HG03520 (cell line): ENCODE measurements at regions not wholly inside any gene's neighbourhood (a gene's known extent, or its start where the extent isn't known, plus 50 kb on each side); places are given as distances from the start of the nearest gene placed in this dataset.
"Not testable (repeated sequence)": the region's sequence is repeated elsewhere in the genome, so short reads cannot be mapped to it uniquely, and the experiment has no call there.

Experiments
- ATAC-seq: cut with Tn5 transposase; IDR thresholded peaks from one replicate; pipeline ENCODE4 v1.9.1; 2021; ENCODE audit warnings: mild to moderate bottlenecking, moderate library complexity; ENCODE audit not compliant: unreplicated experiment

DNA sequence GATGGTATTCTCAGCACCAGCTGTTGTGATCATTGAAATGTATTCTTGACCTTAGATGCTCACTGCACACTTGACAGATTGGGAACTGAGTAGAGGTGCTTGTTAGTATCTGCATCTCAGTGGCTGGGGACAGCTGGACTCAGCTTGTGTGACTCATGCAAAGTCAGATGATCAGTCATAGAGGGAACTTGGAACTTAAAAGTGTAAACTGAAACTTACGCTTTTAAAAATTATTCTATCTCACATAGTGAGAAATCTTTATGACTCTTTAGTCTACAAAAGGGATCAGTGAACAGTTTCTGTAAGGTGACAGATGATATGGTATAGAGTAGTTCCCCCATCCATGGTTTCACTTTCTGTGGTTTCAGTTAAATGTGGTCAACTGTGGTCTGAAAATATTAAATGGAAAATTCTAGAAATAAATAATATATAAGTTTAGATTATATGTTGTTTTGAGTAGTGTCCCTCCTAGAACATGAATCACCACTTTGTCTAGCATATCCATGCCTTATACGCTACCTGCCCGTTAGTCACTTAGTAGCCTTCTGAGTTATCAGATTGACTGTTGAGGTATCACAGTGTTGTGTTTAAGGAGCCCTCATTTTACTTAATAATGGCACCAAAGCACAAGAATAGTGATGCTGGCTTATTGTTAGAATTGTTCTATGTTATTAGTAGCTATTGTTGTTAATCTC is 135.6 kb upstream of the ZNF658 start:
- ATAC-seq = peak; percentile 99

DNA sequence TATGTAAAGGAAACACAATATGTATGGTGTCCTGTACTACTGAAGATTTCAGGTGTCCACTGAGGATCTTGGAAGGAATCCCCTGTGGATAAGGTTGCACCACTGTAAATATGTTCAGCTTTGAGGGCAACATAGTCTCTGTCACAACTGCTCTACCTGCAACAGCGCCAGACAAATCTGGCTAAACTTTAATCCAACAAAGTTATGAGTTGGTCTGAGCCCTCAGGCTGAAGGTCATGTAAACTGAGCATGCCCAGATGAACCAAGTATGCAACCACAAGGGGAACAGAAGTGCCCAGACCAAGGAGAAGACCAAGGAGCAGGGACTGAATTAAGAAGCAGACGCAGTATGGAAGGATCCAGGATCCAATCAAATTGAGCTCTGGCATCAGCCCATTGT is 135.0 kb upstream of the ZNF658 start:
- not testable (repeated sequence) for ATAC-seq

DNA sequence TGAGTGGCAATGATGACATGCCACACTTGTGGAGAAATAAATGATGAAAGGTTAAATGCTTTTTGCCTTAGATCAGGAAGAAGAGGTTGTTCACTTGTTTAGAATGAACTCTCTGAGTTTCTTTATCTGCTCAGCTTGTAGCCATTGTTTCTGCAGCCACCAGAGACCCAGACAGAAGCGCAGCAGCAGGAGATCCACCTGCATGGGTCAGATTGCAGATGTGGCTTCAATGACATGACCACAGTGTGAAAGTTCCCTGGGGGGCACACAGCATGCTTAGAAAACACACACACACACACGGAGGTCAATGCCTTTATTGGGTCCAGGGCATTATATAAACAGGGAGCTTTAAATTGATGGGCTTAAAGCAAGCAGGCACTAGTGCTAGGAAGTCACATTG is 129.0 kb upstream of the ZNF658 start:
- ATAC-seq = not testable (repeated sequence)

DNA sequence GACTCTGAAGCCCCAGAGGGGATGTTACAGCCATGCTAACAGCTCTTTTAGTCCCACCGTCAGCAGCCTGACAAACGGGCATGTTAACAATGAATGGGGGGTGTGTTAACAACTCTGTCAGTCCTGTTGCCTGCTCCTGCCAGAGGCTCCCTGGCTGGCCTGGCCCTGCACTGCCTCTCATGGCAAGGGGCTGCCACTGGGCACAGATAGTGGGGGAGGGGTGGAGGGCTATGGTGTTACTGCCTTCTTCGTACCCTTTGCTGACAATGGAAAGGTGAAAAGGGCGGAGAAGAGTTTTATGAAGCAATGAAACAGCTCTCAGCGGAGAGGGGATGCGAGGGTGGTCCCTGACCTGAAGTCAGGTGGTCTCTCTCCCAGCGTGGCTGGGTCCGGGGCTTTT is 125.9 kb upstream of the ZNF658 start:
- not testable (repeated sequence) for ATAC-seq

DNA sequence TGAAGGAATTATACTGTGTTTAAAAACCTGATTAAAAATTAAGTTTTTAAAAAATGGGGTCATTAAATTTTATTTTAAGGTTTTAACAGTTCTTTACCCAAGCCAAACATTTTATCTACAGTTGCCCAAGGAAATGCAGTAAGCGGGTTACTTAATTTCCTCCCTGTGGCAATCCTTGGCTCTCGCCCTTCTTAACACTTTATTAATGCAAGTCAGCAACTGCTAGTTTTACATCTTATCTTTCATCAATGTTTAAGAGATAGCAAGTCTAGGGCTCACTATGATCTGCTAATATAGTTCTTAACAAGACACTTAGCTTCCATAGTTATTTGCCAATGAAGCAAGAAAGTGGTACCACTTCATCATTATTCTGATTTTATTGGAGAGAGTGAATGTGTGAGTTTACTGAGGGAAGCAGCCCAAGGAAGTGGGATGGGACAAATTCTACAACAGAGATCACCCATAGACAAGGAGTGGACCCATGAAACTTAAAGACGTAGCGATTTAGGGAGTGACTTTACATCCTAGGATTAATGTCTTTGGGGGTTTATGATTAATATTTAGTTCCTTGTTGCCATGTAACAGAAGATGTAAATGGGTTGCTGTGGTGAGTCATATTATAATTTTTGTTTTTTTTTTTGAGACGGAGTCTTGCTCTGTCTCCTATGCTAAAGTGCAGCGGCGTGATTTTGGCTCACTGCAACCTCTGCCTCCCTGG is 120.4 kb upstream of the ZNF658 start:
- not testable (repeated sequence) for ATAC-seq

DNA sequence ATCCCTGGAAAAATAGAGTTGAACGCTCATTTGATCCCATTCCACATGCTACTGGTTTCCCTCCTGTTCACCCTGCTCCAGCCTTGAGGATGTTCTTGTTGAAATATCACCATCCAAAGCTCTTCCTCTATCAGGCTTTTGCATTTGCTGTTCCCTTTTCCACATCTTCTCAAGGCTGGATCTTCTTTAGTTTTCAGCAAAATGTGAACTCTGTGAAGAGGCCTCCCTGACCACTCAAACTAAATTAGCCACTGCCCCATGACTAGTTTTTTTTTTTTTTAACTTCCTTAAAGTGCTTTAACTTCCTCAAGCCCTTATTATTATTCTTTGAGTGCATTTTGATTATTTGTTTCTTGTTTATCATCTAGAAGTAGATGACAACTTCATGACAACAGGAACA is 119.3 kb upstream of the ZNF658 start:
- ATAC-seq = not testable (repeated sequence)

DNA sequence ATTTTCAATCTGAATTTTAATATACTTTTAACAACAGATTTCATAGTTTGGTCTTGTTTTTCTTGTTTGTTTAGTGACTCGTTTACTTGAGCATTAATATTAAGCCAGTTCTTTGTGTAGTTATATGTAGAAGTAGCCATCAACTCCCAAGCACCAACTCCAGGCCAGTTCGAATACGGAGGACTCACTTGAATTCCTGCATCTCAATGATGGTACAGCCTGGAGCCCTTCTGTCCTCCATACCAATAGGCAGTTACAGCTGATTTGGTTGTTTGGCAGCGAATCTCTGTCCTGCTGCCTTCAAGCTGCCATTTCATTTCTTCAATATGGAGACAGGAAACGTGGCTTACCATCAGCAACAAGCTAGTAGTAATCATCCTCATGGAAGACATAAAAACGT is 118.5 kb upstream of the ZNF658 start:
- not testable (repeated sequence) for ATAC-seq

DNA sequence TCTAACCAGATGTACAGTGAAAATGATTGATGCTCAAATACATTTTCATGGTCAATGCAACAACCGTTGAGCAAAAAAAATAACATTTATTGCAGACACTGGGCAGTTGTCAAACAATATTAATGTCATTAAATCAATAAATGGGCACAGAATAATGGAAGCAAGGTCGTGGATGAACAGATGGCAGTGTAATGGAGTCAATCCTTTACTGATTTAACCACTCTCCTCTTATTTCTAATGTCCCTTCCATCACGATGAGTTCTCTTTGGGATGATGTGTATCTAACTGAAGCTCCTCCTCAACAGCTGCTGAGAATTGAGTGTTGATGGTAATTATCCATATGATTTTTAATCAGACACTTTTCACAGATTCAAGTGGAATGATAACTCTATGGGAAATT is 114.9 kb upstream of the ZNF658 start:
- ATAC-seq = not testable (repeated sequence)

DNA sequence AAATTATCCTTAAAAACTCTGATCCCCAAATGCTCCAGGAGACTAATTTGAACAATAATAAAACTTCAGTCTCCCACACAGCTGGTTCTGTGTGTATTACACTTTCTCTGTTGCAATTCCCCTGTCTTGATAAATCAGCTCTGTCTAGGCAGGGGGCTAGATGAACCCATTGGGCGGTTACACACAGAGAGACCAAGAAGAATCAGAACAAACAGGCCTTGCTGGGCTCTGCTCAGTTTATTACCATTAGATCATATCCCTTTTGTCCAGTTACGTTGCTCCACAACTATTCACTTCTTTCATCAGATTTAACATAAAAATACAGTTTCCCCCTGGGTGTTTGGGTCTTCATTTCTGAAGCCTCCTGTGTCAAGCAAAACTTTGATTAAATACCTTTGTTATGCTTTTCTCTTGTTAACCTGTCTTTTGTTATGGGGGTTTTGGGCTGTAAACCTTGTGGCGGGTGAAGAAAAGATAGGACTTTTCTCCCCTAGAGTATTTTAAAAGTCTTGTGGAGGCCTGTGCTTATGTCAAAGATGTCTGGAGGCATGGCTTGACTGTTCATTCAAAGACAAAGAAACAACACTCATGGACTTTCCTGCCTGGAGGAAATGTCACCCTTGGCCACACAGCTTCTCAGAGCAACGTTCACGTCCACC is 109.3 kb upstream of the ZNF658 start:
- ATAC-seq = not testable (repeated sequence)

DNA sequence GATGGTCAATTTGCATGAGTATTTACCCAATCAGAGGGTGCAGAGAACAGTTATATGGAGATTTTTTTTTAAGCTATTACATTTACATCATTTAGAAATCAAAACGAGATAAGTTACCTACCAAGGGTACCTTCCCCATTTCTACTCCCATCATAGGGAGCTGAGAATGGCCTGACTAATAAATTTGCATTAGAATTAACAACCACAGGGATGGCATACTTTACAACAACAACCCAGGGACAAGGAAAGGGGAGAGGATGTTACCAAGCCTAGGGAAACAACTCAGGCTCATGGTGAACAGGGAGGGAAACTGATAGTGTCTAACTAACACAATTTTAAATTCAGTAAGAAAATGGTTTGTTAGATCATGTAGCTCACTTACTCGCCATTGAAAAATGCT is 105.8 kb upstream of the ZNF658 start:
- not testable (repeated sequence) for ATAC-seq

DNA sequence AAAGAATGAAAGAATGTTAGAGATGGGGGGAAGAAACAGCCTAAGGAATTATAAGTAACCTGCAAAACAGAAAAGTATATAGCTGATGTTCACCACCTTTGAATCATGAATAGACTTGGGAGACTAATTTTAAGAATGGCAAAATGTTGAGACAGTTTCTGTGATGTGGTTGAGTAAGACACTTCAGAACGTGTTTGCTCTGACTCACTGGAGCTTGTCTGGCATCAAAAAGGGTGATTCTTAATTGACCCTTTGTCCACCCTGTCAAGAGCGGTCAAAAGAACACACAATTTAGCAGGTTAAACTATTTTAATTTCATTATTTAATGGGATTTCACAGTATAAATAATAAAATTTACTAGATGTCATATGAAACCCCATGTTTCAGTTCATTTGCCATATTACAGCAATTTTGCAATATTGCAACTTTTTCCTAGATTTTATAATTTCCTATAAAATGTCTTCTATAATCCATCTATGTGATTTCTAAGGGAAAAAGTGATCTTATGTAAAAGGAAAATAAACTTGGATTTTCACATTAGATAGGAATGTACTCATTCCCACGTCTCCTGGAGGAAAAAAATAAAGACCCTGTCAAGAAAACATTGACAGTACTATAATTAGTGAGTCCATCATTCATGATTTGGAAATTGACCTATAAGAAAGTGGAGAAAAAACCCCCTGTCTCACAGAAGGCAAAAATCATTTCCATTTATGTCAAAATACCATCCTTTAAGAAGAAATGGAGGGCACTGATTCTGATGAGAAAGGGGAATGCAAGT is 104.6 kb upstream of the ZNF658 start:
- ATAC-seq = not testable (repeated sequence)

DNA sequence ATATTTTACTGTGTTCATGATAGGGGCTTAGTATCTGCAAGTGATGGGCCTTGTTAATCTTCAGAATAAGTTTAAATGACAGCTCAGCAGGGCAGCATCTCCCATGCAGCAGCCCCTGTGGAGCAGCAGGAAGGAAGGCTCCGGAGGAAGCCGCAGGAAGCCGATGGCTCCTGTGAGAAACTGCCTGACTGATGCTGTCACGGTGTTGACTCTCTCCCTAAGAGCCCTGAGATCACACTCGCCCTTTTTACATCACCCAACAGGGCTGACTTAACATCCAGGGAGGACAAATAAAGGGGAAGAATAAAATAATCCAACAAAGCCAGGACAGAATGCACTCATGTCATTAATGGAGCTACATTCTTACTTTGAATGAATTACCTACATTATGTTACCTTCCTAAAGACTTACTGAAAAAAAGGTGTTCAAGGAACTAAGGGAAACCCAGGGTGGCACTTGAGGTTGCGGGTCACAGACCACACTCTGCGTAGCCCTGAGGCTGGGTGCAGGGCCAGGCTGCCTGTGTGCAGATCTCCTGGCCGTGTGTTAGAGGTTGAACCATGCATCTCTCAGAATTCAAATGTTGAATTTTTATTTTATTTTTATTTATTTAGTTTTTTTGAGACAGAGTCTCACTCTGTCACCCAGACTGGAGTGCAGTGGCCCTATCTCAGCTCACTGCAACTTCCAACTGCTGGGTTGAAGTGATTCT is 102.5 kb upstream of the ZNF658 start:
- not testable (repeated sequence) for ATAC-seq

DNA sequence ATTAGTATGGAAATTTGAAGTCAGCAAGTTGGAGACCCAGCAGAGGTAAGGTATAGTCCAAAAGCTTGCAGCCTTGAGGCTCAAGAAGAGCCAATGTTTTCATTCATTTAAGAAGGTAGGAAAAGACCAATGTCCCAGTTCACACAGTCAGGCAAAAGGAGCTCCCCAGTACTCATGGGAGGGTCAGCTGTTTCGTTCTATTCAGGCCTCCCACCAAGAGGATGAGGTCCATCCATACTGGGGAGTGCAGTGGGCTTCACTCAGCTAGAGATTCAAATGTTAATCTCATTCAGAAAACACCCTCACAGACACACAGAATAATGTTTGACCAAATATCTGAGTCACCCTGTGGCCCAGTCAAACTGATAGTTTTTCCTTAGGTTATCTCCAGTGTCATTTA is 96.9 kb upstream of the ZNF658 start:
- not testable (repeated sequence) for ATAC-seq

DNA sequence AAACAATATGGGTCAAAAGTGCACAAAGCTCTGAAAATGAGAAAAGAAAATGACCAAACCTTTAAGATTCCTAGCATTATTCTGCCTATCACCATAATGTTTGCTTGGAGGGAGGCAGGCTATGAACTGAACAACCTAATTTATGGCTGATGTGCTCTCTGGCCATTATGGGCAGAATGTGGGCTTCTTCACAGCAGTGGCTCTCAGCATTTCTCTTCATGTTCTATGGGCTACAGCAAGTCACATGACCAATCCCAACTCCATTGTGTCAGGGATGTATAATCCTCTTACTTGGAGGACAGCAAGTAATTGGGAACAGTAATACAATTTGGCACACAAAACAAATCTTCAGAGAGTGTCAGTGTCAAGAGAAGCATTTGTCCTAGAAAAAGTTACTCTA is 90.3 kb upstream of the ZNF658 start:
- not testable (repeated sequence) for ATAC-seq

DNA sequence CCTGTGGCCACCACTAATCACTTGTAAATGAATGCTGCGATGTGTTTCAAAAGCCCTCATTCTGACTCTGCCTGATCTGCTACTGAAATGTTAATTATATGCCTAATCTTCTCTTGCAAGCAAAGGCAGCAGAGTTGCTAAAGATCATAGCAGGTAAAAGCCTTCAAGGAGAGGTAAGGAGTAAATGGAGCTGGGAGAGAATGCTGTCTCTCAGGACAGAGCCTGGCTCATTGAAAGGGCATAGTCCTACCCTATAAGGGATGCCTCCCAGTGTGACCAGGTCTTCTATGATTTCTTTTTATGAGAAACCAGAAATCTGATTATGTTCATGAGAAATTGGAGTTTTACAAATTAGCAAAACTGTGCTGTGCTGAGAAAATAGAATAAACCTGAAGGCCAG is 88.2 kb upstream of the ZNF658 start:
- ATAC-seq = not testable (repeated sequence)

DNA sequence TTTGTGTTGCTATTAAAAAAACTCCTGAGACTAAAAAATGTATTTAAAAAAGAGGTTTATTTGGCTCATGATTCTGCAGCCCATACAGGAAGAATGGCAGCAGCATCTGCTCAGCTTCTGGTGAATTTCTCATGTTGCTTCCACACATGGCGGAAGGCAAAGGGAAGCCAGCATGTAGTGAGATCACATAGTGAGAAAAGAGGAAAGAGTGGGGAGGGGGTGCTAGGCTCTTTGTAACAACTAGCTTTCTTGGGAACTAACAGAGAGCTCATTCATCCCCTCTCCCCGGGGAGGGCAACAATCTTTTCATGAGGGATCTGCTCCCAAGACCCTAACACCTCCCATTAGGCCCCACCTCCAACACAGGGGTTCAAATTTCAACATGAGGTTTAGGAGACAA is 87.6 kb upstream of the ZNF658 start:
- not testable (repeated sequence) for ATAC-seq

DNA sequence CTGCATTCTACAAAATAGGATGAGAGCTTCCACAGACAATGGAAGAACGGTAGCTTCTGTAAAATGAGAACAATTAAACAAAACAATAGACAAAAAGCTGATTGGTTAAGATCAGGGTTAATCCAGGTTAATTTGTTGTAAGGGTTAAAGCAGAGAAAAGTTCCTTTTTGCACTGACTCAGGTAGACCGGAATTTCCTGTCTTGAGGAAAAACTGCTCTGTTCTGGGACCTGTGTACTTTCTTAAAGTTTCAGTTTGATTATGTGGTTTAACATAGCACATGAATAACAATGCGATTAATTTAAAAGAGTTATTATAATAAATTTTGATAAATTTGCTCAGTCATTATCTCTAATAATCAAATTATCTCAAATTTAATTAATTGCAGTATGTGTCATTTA is 86.5 kb upstream of the ZNF658 start:
- ATAC-seq = not testable (repeated sequence)

DNA sequence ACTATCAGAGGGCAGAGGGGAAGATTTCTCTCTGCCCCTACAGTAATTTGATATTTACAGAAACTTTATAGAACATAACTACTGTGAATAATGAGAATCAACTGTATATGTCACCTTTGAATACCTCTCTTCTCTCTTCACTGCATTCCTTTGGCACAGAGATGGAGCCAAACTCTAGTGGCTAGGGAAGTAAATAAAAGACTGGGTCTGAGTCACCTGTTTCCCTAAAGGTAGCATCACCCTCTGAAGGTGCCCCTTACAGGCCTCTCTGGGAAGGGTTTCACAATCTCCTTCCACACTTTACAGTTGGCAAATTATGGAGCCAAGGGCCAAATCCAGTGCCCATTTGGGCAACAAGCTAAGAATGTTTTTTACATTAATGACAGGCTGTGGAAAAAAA is 81.0 kb upstream of the ZNF658 start:
- ATAC-seq = not testable (repeated sequence)

DNA sequence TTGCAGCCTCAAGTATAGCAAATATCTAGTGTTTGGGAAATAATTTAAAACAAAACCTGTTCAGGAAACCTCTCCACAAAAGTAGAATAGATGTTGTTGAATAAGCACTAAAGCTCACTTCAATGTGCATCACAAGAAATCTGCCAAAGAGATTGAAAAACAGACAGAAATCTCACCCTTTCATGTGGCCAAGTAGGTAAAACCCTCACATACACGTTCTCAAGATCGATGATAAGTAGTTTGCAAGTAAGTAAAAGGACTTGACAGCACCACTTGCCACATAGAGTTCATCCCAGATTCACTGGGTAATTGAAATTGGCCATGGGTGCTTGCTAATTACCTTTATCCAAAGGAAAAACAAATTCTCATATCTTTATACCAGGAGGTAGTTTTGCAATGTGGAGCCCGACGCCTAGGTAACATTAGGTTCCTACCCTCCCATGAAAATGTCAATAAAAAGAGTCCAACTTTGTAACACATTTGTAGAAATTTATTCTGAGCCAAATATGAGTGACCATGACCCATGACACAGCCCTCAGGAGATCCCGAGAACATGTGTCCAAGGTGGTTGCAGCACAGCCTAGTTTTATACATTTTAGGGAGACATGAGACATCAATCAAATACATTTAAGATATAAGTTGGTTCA is 80.4 kb upstream of the ZNF658 start:
- ATAC-seq = not testable (repeated sequence)

DNA sequence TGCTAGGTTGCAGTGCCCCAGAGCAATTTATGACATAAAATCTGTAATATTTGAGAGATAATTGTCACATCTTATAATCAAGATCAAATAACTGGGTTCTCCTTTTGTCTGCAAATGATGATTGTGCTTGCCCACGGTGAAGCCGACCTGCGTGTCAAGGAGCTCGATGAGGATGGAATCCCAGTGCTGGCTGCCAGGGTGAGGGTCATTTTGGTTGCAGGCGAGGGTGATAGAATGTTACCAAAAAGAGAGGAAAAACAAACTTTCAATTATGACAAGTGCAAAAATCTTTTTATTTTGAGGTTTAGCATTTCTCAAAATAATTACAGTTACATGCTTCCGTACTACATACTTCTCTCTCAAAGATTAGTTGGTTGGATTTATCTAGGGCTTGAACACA is 76.4 kb upstream of the ZNF658 start:
- not testable (repeated sequence) for ATAC-seq
